ENCODE measurements at regions not wholly inside any gene's neighbourhood (a gene's known extent, or its start where the extent isn't known, plus 50 kb on each side); places are given as distances from the start of the nearest gene placed in this dataset.

- Histone ChIP-seq H3K36me3 (ENCODE audit: insufficient read depth) (no peaks in the 10 kb centered on the region), H2AFZ (no peak overlapping the region), H3K27me3 (ENCODE audit: insufficient read depth) (no peaks in the 10 kb centered on the region), H3K9me2 (ENCODE audit: insufficient read depth) (peaks cover 11% of the 10 kb centered on the region), H3K4me3 (no peak overlapping the region), H3K79me2 (replicated peaks; ENCODE audit: insufficient read depth) (no peaks in the 10 kb centered on the region), H3K27ac (ENCODE audit: low read depth) (no peak overlapping the region), H4K20me1 (replicated peaks; ENCODE audit: insufficient read depth) (no peaks in the 10 kb centered on the region), H3F3A (replicated peaks; ENCODE audit: low read depth) (no peaks in the 10 kb centered on the region), H3K4me2 (no peak overlapping the region), H3K4me1 (ENCODE audit: insufficient read depth) (no peaks in the 10 kb centered on the region; the same call in 1 of the 2 replicates)
- TF ChIP-seq STAT1 (IDR thresholded peaks at IDR 0.05; ENCODE audit: unreplicated experiment) (no peak), CTCF (conservative IDR thresholded peaks at IDR 0.05; ENCODE audit: low read depth in 2 of 2) (no peak), POLR2AphosphoS5 (IDR thresholded peaks at IDR 0.05; ENCODE audit: low read depth) (no peak)
- Mint-ChIP-seq H3K27me3 (ENCODE audit: insufficient read depth, low read depth, poor library complexity) (peaks cover 3% of the 10 kb centered on the region), H3K36me3 (ENCODE audit: low read depth) (no peaks in the 10 kb centered on the region), H3K4me3 (no peak overlapping the region), H3K4me1 (peaks cover 11% of the 10 kb centered on the region; the same call in 2 of the 3 replicates), H3K9me3 (peaks cover 5% of the 10 kb centered on the region; the same call in 1 of the 3 replicates), H3K27ac (no peak overlapping the region)
- no peak for ATAC-seq
- DNase-seq (ENCODE audit: low spot score), result no peak
Measured at GRCh38 chr5:68679041-68679440, 414.8 kb upstream of the SLC30A5 start.

GRCh38 chr5:68680366-68680765, 413.4 kb upstream of the SLC30A5 start:
- peaks cover 5% of the 10 kb centered on the region; the same call in 1 of the 3 replicates for H3K9me3 Mint-ChIP-seq
- Histone ChIP-seq H3K27me3 (ENCODE audit: insufficient read depth) (no peaks in the 10 kb centered on the region), H3F3A (replicated peaks; ENCODE audit: low read depth) (no peaks in the 10 kb centered on the region), H4K20me1 (replicated peaks; ENCODE audit: insufficient read depth) (no peaks in the 10 kb centered on the region), H3K4me2 (no peak overlapping the region), H3K4me1 (ENCODE audit: insufficient read depth) (no peaks in the 10 kb centered on the region), H3K4me3 (no peak overlapping the region), H3K27ac (ENCODE audit: low read depth) (no peak overlapping the region), H2AFZ (no peak overlapping the region), H3K36me3 (ENCODE audit: insufficient read depth) (no peaks in the 10 kb centered on the region), H3K79me2 (replicated peaks; ENCODE audit: insufficient read depth) (no peaks in the 10 kb centered on the region), H3K9me2 (ENCODE audit: insufficient read depth) (peaks cover 8% of the 10 kb centered on the region; the same call in 1 of the 2 replicates)
- H3K36me3 Mint-ChIP-seq (ENCODE audit: low read depth), result no peaks in the 10 kb centered on the region
- ATAC-seq (no peak), DNase-seq (ENCODE audit: low spot score) (no peak)
- H3K4me1 Mint-ChIP-seq, result peaks cover 5% of the 10 kb centered on the region; the same call in 2 of the 3 replicates
- peaks cover 3% of the 10 kb centered on the region for H3K27me3 Mint-ChIP-seq (ENCODE audit: insufficient read depth, low read depth, poor library complexity)
- no peak for TF ChIP-seq ZNF114 (CRISPR knock-in tag; IDR thresholded peaks at IDR 0.05)
- no peak overlapping the region for H3K4me3 Mint-ChIP-seq
- H3K27ac Mint-ChIP-seq, result no peak overlapping the region

GRCh38 chr5:68681929-68682328, 411.9 kb upstream of the SLC30A5 start:
- Histone ChIP-seq H3K79me2 (replicated peaks; ENCODE audit: insufficient read depth) (no peaks in the 10 kb centered on the region), H3K4me3 (no peak overlapping the region), H2AFZ (no peak overlapping the region), H3K9me2 (ENCODE audit: insufficient read depth) (peaks cover 8% of the 10 kb centered on the region; the same call in 1 of the 2 replicates), H3K27me3 (ENCODE audit: insufficient read depth) (no peaks in the 10 kb centered on the region), H3F3A (replicated peaks; ENCODE audit: low read depth) (no peaks in the 10 kb centered on the region), H3K4me2 (no peak overlapping the region), H3K27ac (ENCODE audit: low read depth) (no peak overlapping the region), H4K20me1 (replicated peaks; ENCODE audit: insufficient read depth) (no peaks in the 10 kb centered on the region), H3K4me1 (ENCODE audit: insufficient read depth) (no peaks in the 10 kb centered on the region), H3K36me3 (ENCODE audit: insufficient read depth) (no peaks in the 10 kb centered on the region)
- Mint-ChIP-seq H3K4me3 (no peak overlapping the region), H3K9me3 (peaks cover 2% of the 10 kb centered on the region; the same call in 1 of the 3 replicates), H3K27ac (no peak overlapping the region), H3K27me3 (ENCODE audit: insufficient read depth, low read depth, poor library complexity) (peaks cover 3% of the 10 kb centered on the region), H3K36me3 (ENCODE audit: low read depth) (no peaks in the 10 kb centered on the region), H3K4me1 (peaks cover 5% of the 10 kb centered on the region; the same call in 2 of the 3 replicates)
- no peak for DNase-seq (ENCODE audit: low spot score)
- no peak for ATAC-seq
- no peak for TF ChIP-seq REST (IDR thresholded peaks at IDR 0.05; ENCODE audit: unreplicated experiment)
- no peak for TF ChIP-seq ZNF114 (CRISPR knock-in tag; IDR thresholded peaks at IDR 0.05)
- TF ChIP-seq POLR2AphosphoS5 (IDR thresholded peaks at IDR 0.05; ENCODE audit: low read depth), result no peak
- TF ChIP-seq JUNB (IDR thresholded peaks at IDR 0.05; ENCODE audit: unreplicated experiment), result no peak
- no peak for TF ChIP-seq NANOG (IDR thresholded peaks at IDR 0.05; ENCODE audit: borderline replicate concordance)
- no peak for TF ChIP-seq CREB1 (CRISPR knock-in tag; IDR thresholded peaks at IDR 0.05; ENCODE audit: low read depth)
- no peak for TF ChIP-seq EZH2 (IDR thresholded peaks at IDR 0.05; ENCODE audit: low read depth, unreplicated experiment)

Data from GM23338 (cell line).